Chondrocyte (in vitro differentiated cells): ENCODE measurements at regions not wholly inside any gene's neighbourhood (a gene's known extent, or its start where the extent isn't known, plus 50 kb on each side); places are given as distances from the start of the nearest gene placed in this dataset.

Experiments
- DNase-seq: peaks from one replicate; pipeline ENCODE4 v3.0.0; 2021; ENCODE audit warnings: mixed read lengths, low spot score
- H3K27ac Mint-ChIP-seq: one replicate; pipeline ENCODE4 v1.8.0; 2021; ENCODE audit warnings: mild to moderate bottlenecking, moderate library complexity, mixed read lengths; ENCODE audit not compliant: unreplicated experiment
- H3K27me3 Mint-ChIP-seq: 2 replicates; pipeline ENCODE4 v1.8.0; 2021; ENCODE audit warnings: low read depth, mixed read lengths
- H3K36me3 Mint-ChIP-seq: 2 replicates; pipeline ENCODE4 v1.8.0; 2021; ENCODE audit warnings: low read depth, mixed read lengths
- H3K4me1 Mint-ChIP-seq: 2 replicates; pipeline ENCODE4 v1.8.0; 2021; ENCODE audit warnings: low read depth, mild to moderate bottlenecking, mixed read lengths
- H3K4me3 Mint-ChIP-seq: one replicate; pipeline ENCODE4 v1.8.0; 2021; ENCODE audit warnings: mild to moderate bottlenecking, moderate library complexity, mixed read lengths; ENCODE audit not compliant: unreplicated experiment
- H3K9me3 Mint-ChIP-seq: 2 replicates; pipeline ENCODE4 v1.8.0; 2021; ENCODE audit warnings: low read depth, mixed read lengths
- CTCF ChIP-seq: fragments of 200-600 bp; sonication (generic); IDR thresholded peaks from 2 replicates; pipeline ENCODE4 v1.5.0; 2021; ENCODE audit warnings: antibody characterized with exemption, mild to moderate bottlenecking, moderate library complexity

GRCh38 chr7:67590649-67591048, 594.0 kb downstream of the TYW1 start:
- no peak overlapping the region for H3K27ac Mint-ChIP-seq
- no peak for TF ChIP-seq CTCF
- H3K4me3 Mint-ChIP-seq: no peak overlapping the region
- no peaks in the 10 kb centered on the region for H3K36me3 Mint-ChIP-seq
- peaks cover 9% of the 10 kb centered on the region for H3K27me3 Mint-ChIP-seq
- H3K9me3 Mint-ChIP-seq: peaks cover 9% of the 10 kb centered on the region
- no peaks in the 10 kb centered on the region for H3K4me1 Mint-ChIP-seq
- no peak for DNase-seq

GRCh38 chr7:67593794-67594193, 597.2 kb downstream of the TYW1 start:
- TF ChIP-seq CTCF: no peak
- Mint-ChIP-seq H3K9me3 (no peaks in the 10 kb centered on the region), H3K36me3 (no peaks in the 10 kb centered on the region), H3K4me3 (no peak overlapping the region), H3K4me1 (no peaks in the 10 kb centered on the region), H3K27ac (no peak overlapping the region), H3K27me3 (peaks cover 14% of the 10 kb centered on the region)
- DNase-seq: no peak

GRCh38 chr7:67595431-67596180, 599.0 kb downstream of the TYW1 start:
- Mint-ChIP-seq H3K27ac (no peak overlapping the region), H3K4me3 (no peak overlapping the region), H3K36me3 (no peaks in the 10 kb centered on the region), H3K9me3 (no peaks in the 10 kb centered on the region), H3K4me1 (no peaks in the 10 kb centered on the region), H3K27me3 (peaks cover 18% of the 10 kb centered on the region)
- TF ChIP-seq CTCF: no peak
- no peak for DNase-seq

GRCh38 chr7:67597161-67597560, 600.5 kb downstream of the TYW1 start:
- Mint-ChIP-seq H3K4me3 (no peak overlapping the region), H3K27me3 (peaks cover 24% of the 10 kb centered on the region), H3K4me1 (no peaks in the 10 kb centered on the region), H3K9me3 (no peaks in the 10 kb centered on the region), H3K36me3 (no peaks in the 10 kb centered on the region), H3K27ac (no peak overlapping the region)
- no peak for DNase-seq
- TF ChIP-seq CTCF: no peak

GRCh38 chr7:67598469-67598868, 601.8 kb downstream of the TYW1 start:
- DNase-seq: no peak
- Mint-ChIP-seq H3K36me3 (no peaks in the 10 kb centered on the region), H3K27ac (no peak overlapping the region), H3K27me3 (peaks cover 19% of the 10 kb centered on the region), H3K4me3 (no peak overlapping the region), H3K4me1 (no peaks in the 10 kb centered on the region), H3K9me3 (no peaks in the 10 kb centered on the region)
- TF ChIP-seq CTCF: no peak
